ENCODE measurements at regions not wholly inside any gene's neighbourhood (a gene's known extent, or its start where the extent isn't known, plus 50 kb on each side); places are given as distances from the start of the nearest gene placed in this dataset.

GRCh38 chr11:114915871-114916805 lies 237.8 kb downstream of the NXPE2 start:
- ATAC-seq = no peak
- no peak for DNase-seq
- intact Hi-C loops (cut with DNase I, micrococcal nuclease) = no loop called here
- ChIA-PET POLR2A (no interaction called here), CTCF (no interaction called here)
- H3K4me3 Mint-ChIP-seq = no peak overlapping the region
- no peaks in the 10 kb centered on the region for H3K36me3 Mint-ChIP-seq (ENCODE audit: low read depth)
- no peaks in the 10 kb centered on the region for H3K9me3 Mint-ChIP-seq (ENCODE audit: low read depth)
- H3K27me3 Mint-ChIP-seq = peaks cover 4% of the 10 kb centered on the region
- H3K4me1 Mint-ChIP-seq = no peaks in the 10 kb centered on the region
- no peak overlapping the region for H3K27ac Mint-ChIP-seq

DNA sequence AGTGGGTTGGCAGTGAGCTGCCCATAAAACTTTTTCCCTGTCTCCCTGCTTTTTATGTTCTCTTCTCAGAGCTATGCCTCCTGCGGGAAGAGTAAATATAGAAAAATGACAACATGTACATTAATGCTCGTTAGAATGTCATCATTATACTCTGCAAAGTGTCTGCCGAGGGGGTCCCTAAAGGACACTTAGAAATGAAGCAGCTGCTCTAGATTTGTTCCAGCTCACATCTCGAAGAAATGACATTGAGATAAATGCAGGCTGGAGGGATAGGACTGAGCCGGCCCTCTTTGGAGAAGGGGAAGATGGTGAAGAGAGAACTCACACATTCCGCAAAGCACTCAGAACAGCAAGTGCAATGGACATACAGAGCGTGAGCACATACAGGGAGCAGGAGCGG lies 240.0 kb downstream of the NXPE2 start:
- no peak overlapping the region for H3K4me3 Mint-ChIP-seq
- H3K4me1 Mint-ChIP-seq = no peaks in the 10 kb centered on the region
- no peak overlapping the region for H3K27ac Mint-ChIP-seq
- CTCF ChIA-PET = interaction anchor here (0.6 to 0.7 kb wide), 2 partner anchors 33 to 90 kb away, joined by 4 read pairs; no protein-coding TSS in a partner anchor
- DNase-seq (no peak), ATAC-seq (no peak)
- no peaks in the 10 kb centered on the region for H3K36me3 Mint-ChIP-seq (ENCODE audit: low read depth)
- intact Hi-C loops (cut with DNase I, micrococcal nuclease) = no loop called here
- no peaks in the 10 kb centered on the region for H3K9me3 Mint-ChIP-seq (ENCODE audit: low read depth)
- POLR2A ChIA-PET = no interaction called here
- H3K27me3 Mint-ChIP-seq = peaks cover 4% of the 10 kb centered on the region

DNA sequence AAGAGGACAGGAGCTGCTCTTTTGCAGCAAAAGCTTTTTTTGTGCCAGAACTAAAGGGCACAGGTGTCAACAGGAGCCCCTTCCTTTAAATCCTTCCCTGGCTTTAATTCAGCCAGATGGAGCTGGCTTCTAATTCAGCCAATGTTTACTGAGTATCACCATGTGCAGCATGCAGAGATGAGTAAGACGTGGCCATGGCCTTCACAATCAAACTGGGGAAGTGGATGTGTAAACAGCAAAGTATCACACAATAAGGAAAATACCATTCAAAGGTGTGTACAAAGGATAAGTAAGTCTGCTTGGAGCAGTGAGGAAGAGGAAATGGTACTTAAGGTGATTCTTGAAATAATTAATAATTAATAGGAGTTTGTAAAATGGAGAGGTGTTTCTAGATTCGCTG lies 243.4 kb downstream of the NXPE2 start:
- no peak overlapping the region for H3K4me3 Mint-ChIP-seq
- ChIA-PET POLR2A (no interaction called here), CTCF (interaction anchor here (0.7 kb wide), 1 partner anchor 28 kb away, joined by 3 read pairs; no protein-coding TSS in a partner anchor)
- ATAC-seq (no peak), DNase-seq (no peak)
- H3K4me1 Mint-ChIP-seq = no peaks in the 10 kb centered on the region
- peaks cover 2% of the 10 kb centered on the region for H3K27me3 Mint-ChIP-seq
- H3K36me3 Mint-ChIP-seq (ENCODE audit: low read depth) = no peaks in the 10 kb centered on the region
- no peak overlapping the region for H3K27ac Mint-ChIP-seq
- intact Hi-C loops (cut with DNase I, micrococcal nuclease) = no loop called here
- H3K9me3 Mint-ChIP-seq (ENCODE audit: low read depth) = no peaks in the 10 kb centered on the region

DNA sequence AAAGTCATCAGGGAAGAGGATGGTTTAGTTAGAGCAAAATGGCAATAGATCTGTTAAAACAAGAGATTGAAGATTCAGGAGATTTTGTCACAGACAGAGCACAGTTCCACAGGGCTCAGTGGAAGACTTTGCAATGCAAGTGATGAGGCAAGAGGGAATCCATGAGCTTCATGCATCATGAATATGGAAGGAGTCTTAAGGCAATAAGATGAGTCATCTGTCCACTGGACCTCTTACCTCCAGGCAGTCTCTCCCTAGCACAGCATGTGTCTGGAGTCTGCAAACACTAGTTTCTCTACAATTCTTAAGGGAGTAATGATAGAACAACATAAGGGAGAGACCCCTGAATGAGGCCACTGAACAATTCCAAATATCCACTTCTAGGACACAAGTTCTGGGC lies 245.7 kb downstream of the NXPE2 start:
- no peaks in the 10 kb centered on the region for H3K9me3 Mint-ChIP-seq (ENCODE audit: low read depth)
- DNase-seq (no peak), ATAC-seq (no peak)
- H3K36me3 Mint-ChIP-seq (ENCODE audit: low read depth) = no peaks in the 10 kb centered on the region
- POLR2A ChIA-PET = no interaction called here
- H3K4me3 Mint-ChIP-seq = no peak overlapping the region
- H3K4me1 Mint-ChIP-seq = no peaks in the 10 kb centered on the region
- intact Hi-C loops (cut with DNase I, micrococcal nuclease) = no loop called here
- CTCF ChIA-PET = no interaction called here
- H3K27ac Mint-ChIP-seq = no peak overlapping the region
- H3K27me3 Mint-ChIP-seq = peaks cover 2% of the 10 kb centered on the region

GRCh38 chr11:114925591-114925990 lies 247.3 kb downstream of the NXPE2 start:
- Mint-ChIP-seq H3K4me3 (no peak overlapping the region), H3K27ac (no peak overlapping the region), H3K36me3 (ENCODE audit: low read depth) (no peaks in the 10 kb centered on the region), H3K27me3 (peaks cover under 1% of the 10 kb centered on the region), H3K9me3 (ENCODE audit: low read depth) (no peaks in the 10 kb centered on the region), H3K4me1 (no peaks in the 10 kb centered on the region)
- no peak for DNase-seq
- intact Hi-C loops (cut with DNase I, micrococcal nuclease) = no loop called here
- CTCF ChIA-PET = no interaction called here
- POLR2A ChIA-PET = no interaction called here
- ATAC-seq = no peak

GRCh38 chr11:114928260-114928870 lies 250.0 kb downstream of the NXPE2 start:
- no peak for DNase-seq
- H3K4me1 Mint-ChIP-seq = no peaks in the 10 kb centered on the region
- no peak overlapping the region for H3K27ac Mint-ChIP-seq
- H3K27me3 Mint-ChIP-seq = no peaks in the 10 kb centered on the region
- H3K4me3 Mint-ChIP-seq = no peak overlapping the region
- CTCF ChIA-PET = no interaction called here
- POLR2A ChIA-PET = no interaction called here
- H3K36me3 Mint-ChIP-seq (ENCODE audit: low read depth) = no peaks in the 10 kb centered on the region
- peaks cover 4% of the 10 kb centered on the region for H3K9me3 Mint-ChIP-seq (ENCODE audit: low read depth)
- ATAC-seq = no peak
- intact Hi-C loops (cut with DNase I, micrococcal nuclease) = no loop called here

DNA sequence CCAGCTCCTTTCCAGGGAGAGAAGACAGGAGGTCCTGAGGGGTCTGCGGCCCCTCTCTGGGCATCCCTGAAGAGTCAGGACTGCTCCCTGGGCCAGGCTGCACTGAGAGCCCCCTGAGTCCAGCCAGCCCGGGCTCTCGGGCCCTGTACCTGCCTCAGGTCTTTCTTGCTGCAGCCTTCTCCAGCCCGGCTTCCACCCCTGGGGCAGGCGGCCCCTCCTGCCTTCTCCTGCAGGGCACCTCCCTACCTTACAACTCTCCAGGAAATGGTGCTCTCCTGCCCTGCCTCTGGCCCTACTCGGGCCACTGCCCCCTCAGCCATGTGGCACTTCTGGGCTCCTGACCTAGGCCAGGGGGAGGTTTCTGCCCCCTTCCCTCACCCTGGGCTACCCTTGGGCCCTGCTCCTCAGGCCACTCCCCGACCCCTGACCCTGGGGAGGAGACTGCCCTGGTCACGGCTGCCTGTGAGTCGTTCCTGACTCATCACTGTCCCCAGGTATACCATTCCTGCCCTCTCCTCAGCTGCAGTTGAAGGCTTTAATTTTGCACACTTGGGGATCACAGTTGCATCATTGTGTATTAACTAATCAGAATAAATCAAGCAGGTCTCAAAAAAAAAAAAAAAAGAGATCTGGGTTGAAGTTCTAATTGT lies 251.1 kb downstream of the NXPE2 start:
- no peak for ATAC-seq
- Mint-ChIP-seq H3K4me3 (no peak overlapping the region), H3K9me3 (ENCODE audit: low read depth) (peaks cover 6% of the 10 kb centered on the region), H3K27ac (no peak overlapping the region), H3K36me3 (ENCODE audit: low read depth) (no peaks in the 10 kb centered on the region), H3K27me3 (no peaks in the 10 kb centered on the region), H3K4me1 (no peaks in the 10 kb centered on the region)
- ChIA-PET CTCF (no interaction called here), POLR2A (no interaction called here)
- DNase-seq = no peak
- intact Hi-C loops (cut with DNase I, micrococcal nuclease) = no loop called here

GRCh38 chr11:114938799-114939198 lies 260.5 kb downstream of the NXPE2 start:
- Mint-ChIP-seq H3K27ac (no peak overlapping the region), H3K4me3 (no peak overlapping the region), H3K9me3 (ENCODE audit: low read depth) (peaks cover 14% of the 10 kb centered on the region), H3K4me1 (no peaks in the 10 kb centered on the region), H3K36me3 (ENCODE audit: low read depth) (no peaks in the 10 kb centered on the region), H3K27me3 (no peaks in the 10 kb centered on the region)
- intact Hi-C loops (cut with DNase I, micrococcal nuclease) = no loop called here
- DNase-seq = no peak
- ATAC-seq = no peak
- POLR2A ChIA-PET = no interaction called here
- CTCF ChIA-PET = no interaction called here

DNA sequence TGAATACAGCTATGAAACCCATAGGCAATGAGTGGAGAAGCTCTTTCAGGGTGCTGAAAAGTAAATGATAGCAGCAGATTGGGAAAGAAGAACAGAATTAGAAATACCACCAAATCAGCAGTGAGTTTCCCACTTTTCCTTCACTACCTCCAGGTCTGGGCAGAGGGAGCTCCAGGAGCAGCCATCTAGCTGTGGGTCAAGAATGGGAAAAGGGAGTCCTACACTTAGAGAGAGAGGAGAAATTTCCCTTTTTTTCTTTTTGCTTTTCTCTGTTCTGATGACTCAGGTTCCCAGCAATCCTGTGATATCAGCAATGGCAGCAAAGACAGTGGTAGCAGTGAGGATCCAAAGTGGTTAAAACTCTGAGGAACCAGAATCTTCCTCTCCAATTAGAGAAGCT lies 263.9 kb downstream of the NXPE2 start:
- POLR2A ChIA-PET = no interaction called here
- Mint-ChIP-seq H3K4me1 (no peaks in the 10 kb centered on the region), H3K36me3 (ENCODE audit: low read depth) (no peaks in the 10 kb centered on the region)

GRCh38 chr11:114949614-114950351 lies 271.5 kb downstream of the NXPE2 start:
- H3K36me3 Mint-ChIP-seq (ENCODE audit: low read depth) = no peaks in the 10 kb centered on the region
- CTCF ChIA-PET = interaction anchor here (0.7 kb wide), 1 partner anchor 588 kb away, joined by 3 read pairs; no protein-coding TSS in a partner anchor
- H3K4me1 Mint-ChIP-seq = no peaks in the 10 kb centered on the region
- no peaks in the 10 kb centered on the region for H3K9me3 Mint-ChIP-seq (ENCODE audit: low read depth)
- DNase-seq (no peak), ATAC-seq (no peak)
- POLR2A ChIA-PET = no interaction called here
- H3K4me3 Mint-ChIP-seq = no peak overlapping the region
- intact Hi-C loops (cut with DNase I, micrococcal nuclease) = no loop called here
- no peak overlapping the region for H3K27ac Mint-ChIP-seq
- peaks cover 4% of the 10 kb centered on the region for H3K27me3 Mint-ChIP-seq

More for the DNA sequence above, 263.9 kb downstream of the NXPE2 start:
- H3K27me3 Mint-ChIP-seq = peaks cover 2% of the 10 kb centered on the region
- H3K4me3 Mint-ChIP-seq = no peak overlapping the region
- H3K9me3 Mint-ChIP-seq (ENCODE audit: low read depth) = peaks cover 12% of the 10 kb centered on the region
- ATAC-seq = no peak
- DNase-seq = no peak
- intact Hi-C loops (cut with DNase I, micrococcal nuclease) = no loop called here
- H3K27ac Mint-ChIP-seq = no peak overlapping the region
- CTCF ChIA-PET = interaction anchor here (0.8 kb wide), 1 partner anchor 175 kb away, joined by 3 read pairs; no protein-coding TSS in a partner anchor

DNA sequence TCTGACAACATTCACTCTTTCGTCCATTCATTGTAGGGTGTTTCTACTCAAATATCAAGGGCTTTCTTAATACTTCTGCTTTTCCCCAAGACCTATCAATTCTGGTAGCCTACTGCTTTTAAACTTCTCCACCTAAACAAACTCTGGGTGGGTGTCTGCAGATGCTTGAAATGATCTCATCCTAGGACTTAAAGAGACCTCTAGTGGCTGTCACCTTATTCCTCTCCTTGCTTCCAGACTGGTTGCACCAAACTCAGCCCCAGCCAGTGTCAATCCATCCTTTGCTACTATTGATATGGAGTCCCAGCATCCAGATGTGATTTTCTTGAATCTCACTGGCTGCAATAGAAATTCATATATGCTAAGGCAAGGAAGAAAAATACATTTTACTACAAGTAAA lies 274.7 kb downstream of the NXPE2 start:
- POLR2A ChIA-PET = no interaction called here
- no peaks in the 10 kb centered on the region for H3K36me3 Mint-ChIP-seq (ENCODE audit: low read depth)
- CTCF ChIA-PET = no interaction called here
- no peak overlapping the region for H3K27ac Mint-ChIP-seq
- peaks cover 3% of the 10 kb centered on the region for H3K27me3 Mint-ChIP-seq
- no peaks in the 10 kb centered on the region for H3K4me1 Mint-ChIP-seq
- H3K9me3 Mint-ChIP-seq (ENCODE audit: low read depth) = no peaks in the 10 kb centered on the region
- H3K4me3 Mint-ChIP-seq = no peak overlapping the region
- DNase-seq (no peak), ATAC-seq (no peak)
- intact Hi-C loops (cut with DNase I, micrococcal nuclease) = no loop called here

Data from activated CD4-positive, alpha-beta T cell treated with anti-CD3 and anti-CD28 coated beads for 36 hours (primary cell).